Neural crest cell (in vitro differentiated cells): ENCODE measurements at regions not wholly inside any gene's neighbourhood (a gene's known extent, or its start where the extent isn't known, plus 50 kb on each side); places are given as distances from the start of the nearest gene placed in this dataset.
A peak's percentile ranks its signal among the peaks of the same experiment; 100 is the strongest.

Source experiments
- DNase-seq: peaks from one replicate; pipeline ENCODE4 v3.0.0; 2021; ENCODE audit warnings: low read depth, mixed read lengths, low spot score
- H3K27ac Mint-ChIP-seq: one replicate; pipeline ENCODE4 v1.8.0; 2021; ENCODE audit warnings: mild to moderate bottlenecking, mixed read lengths; ENCODE audit not compliant: unreplicated experiment
- H3K27me3 Mint-ChIP-seq: 2 replicates; pipeline ENCODE4 v1.8.0; 2021; ENCODE audit warnings: low read depth, mild to moderate bottlenecking, mixed read lengths
- H3K36me3 Mint-ChIP-seq: 2 replicates; pipeline ENCODE4 v1.8.0; 2021; ENCODE audit warnings: low read depth, mild to moderate bottlenecking, mixed read lengths
- H3K4me1 Mint-ChIP-seq: 2 replicates; pipeline ENCODE4 v1.8.0; 2021; ENCODE audit warnings: mixed read lengths
- H3K4me3 Mint-ChIP-seq: one replicate; pipeline ENCODE4 v1.8.0; 2021; ENCODE audit warnings: mild to moderate bottlenecking, mixed read lengths
- H3K9me3 Mint-ChIP-seq: 2 replicates; pipeline ENCODE4 v1.8.0; 2021; ENCODE audit warnings: mixed read lengths
- TF ChIP-seq, protein P1 (sequence below): fragments of 200-600 bp; sonication (generic); conservative IDR thresholded peaks from 2 replicates; pipeline ENCODE4 v1.5.0; 2021; ENCODE audit warnings: antibody characterized with exemption, mild to moderate bottlenecking

DNA sequence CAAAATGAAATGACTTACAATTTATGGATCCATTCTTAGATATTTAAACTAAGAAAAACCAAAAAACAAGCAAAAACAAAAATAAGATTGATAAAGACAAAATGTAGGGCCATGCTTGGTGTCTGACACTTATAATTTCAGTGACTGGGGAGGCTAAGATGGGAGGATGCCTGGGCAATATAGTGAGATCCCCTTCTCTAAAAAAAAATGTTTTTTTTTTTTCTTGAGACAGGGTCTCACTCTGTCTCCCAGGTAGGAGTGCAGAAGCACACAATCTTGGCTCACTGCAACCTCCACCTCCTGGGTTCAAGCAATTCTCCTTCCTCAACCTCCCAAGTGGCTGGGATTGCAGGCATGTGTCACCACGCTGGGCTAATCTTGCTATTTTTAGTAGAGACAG, 92.4 kb downstream of the HFE start:
- H3K9me3 Mint-ChIP-seq = no peaks in the 10 kb centered on the region

GRCh38 chr6:26180346-26180745, 93.1 kb downstream of the HFE start:
- Mint-ChIP-seq H3K27me3 (no peaks in the 10 kb centered on the region), H3K4me3 (no peak overlapping the region), H3K27ac (no peak overlapping the region), H3K4me1 (peaks cover 34% of the 10 kb centered on the region), H3K9me3 (no peaks in the 10 kb centered on the region), H3K36me3 (no peaks in the 10 kb centered on the region)
- DNase-seq = no peak
- TF ChIP-seq, protein P1, sequence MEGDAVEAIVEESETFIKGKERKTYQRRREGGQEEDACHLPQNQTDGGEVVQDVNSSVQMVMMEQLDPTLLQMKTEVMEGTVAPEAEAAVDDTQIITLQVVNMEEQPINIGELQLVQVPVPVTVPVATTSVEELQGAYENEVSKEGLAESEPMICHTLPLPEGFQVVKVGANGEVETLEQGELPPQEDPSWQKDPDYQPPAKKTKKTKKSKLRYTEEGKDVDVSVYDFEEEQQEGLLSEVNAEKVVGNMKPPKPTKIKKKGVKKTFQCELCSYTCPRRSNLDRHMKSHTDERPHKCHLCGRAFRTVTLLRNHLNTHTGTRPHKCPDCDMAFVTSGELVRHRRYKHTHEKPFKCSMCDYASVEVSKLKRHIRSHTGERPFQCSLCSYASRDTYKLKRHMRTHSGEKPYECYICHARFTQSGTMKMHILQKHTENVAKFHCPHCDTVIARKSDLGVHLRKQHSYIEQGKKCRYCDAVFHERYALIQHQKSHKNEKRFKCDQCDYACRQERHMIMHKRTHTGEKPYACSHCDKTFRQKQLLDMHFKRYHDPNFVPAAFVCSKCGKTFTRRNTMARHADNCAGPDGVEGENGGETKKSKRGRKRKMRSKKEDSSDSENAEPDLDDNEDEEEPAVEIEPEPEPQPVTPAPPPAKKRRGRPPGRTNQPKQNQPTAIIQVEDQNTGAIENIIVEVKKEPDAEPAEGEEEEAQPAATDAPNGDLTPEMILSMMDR = no peak

More for the DNA sequence above, 92.4 kb downstream of the HFE start:
- H3K27ac Mint-ChIP-seq = no peak overlapping the region
- no peaks in the 10 kb centered on the region for H3K36me3 Mint-ChIP-seq
- TF ChIP-seq, protein P1 = no peak
- no peak overlapping the region for H3K4me3 Mint-ChIP-seq
- no peak for DNase-seq
- no peaks in the 10 kb centered on the region for H3K27me3 Mint-ChIP-seq
- H3K4me1 Mint-ChIP-seq = peaks cover 32% of the 10 kb centered on the region

DNA sequence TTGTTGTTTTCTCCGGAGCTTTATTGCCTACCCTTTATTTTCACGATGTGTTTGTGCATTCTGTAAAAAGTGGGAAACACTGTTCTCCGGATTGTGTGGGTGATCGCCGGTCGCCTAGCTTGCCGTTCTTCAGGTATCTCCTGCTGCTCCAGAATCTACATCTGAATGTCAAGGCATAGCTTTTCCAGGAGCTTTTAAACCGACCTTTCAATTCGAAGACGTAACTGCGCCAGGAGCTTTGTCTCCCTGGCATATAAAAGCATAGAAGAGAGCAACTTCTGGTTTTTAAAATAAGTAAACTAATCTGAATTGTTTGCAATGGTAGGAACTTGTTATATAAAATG, 96.0 kb downstream of the HFE start:
- Mint-ChIP-seq H3K27me3 (no peaks in the 10 kb centered on the region), H3K4me1 (peaks cover 39% of the 10 kb centered on the region), H3K9me3 (no peaks in the 10 kb centered on the region), H3K4me3 (peak overlapping the region; percentile 89), H3K36me3 (no peaks in the 10 kb centered on the region), H3K27ac (no peak overlapping the region)
- DNase-seq = no peak
- TF ChIP-seq, protein P1 = no peak

- no peaks in the 10 kb centered on the region for H3K9me3 Mint-ChIP-seq
These were observed 96.5 kb downstream of the HFE start for GRCh38 chr6:26183581-26184366.

DNA sequence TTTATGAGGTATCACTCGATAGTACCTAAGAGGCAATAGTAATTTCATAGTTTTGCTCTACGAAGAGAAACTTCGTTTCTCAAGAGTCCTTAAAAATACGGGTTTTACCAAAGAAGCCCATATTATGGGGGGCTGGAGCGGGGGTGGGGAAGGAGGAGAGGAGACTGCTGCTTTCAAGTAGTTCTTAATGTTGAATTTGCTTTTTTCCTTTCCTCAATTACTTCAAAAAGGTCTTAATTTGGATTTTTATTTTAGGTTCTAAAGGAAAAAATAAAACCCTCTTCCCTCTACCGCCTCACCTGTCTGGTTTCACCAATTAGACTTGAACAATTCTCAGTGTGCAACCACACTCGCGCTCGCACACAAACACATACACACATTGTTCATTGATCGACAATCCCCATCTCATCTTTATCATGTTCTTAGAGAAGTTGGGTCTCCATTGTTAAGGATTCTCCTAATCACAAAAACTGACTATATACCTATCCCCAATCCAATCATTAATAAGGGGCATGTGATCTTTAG, 97.2 kb downstream of the HFE start:
- no peaks in the 10 kb centered on the region for H3K9me3 Mint-ChIP-seq
- TF ChIP-seq, protein P1 = no peak
- peak overlapping the region; percentile 1 for H3K27ac Mint-ChIP-seq
- peaks cover 48% of the 10 kb centered on the region for H3K4me1 Mint-ChIP-seq
- no peak for DNase-seq
- peaks cover 4% of the 10 kb centered on the region for H3K27me3 Mint-ChIP-seq
- no peaks in the 10 kb centered on the region for H3K36me3 Mint-ChIP-seq
- H3K4me3 Mint-ChIP-seq = peak overlapping the region; percentile 89

More at GRCh38 chr6:26183581-26184366, 96.5 kb downstream of the HFE start:
- DNase-seq = peak; percentile 47
- no peaks in the 10 kb centered on the region for H3K27me3 Mint-ChIP-seq
- no peaks in the 10 kb centered on the region for H3K36me3 Mint-ChIP-seq
- peak overlapping the region; percentile 95 for H3K27ac Mint-ChIP-seq
- peak overlapping the region; percentile 89 for H3K4me3 Mint-ChIP-seq
- TF ChIP-seq, protein P1 = no peak
- peaks cover 44% of the 10 kb centered on the region for H3K4me1 Mint-ChIP-seq
